ENCODE measurements at regions not wholly inside any gene's neighbourhood (a gene's known extent, or its start where the extent isn't known, plus 50 kb on each side); places are given as distances from the start of the nearest gene placed in this dataset.

GRCh38 chr10:78283069-78283682 lies 249.5 kb downstream of the RPS24 start:
- TF ChIP-seq, protein P1, sequence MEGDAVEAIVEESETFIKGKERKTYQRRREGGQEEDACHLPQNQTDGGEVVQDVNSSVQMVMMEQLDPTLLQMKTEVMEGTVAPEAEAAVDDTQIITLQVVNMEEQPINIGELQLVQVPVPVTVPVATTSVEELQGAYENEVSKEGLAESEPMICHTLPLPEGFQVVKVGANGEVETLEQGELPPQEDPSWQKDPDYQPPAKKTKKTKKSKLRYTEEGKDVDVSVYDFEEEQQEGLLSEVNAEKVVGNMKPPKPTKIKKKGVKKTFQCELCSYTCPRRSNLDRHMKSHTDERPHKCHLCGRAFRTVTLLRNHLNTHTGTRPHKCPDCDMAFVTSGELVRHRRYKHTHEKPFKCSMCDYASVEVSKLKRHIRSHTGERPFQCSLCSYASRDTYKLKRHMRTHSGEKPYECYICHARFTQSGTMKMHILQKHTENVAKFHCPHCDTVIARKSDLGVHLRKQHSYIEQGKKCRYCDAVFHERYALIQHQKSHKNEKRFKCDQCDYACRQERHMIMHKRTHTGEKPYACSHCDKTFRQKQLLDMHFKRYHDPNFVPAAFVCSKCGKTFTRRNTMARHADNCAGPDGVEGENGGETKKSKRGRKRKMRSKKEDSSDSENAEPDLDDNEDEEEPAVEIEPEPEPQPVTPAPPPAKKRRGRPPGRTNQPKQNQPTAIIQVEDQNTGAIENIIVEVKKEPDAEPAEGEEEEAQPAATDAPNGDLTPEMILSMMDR (IDR thresholded peaks at IDR 0.05) = no peak
- TF ChIP-seq POLR2A (IDR thresholded peaks at IDR 0.05) = no peak
